NT2/D1 (cell line): ENCODE measurements at regions not wholly inside any gene's neighbourhood (a gene's known extent, or its start where the extent isn't known, plus 50 kb on each side); places are given as distances from the start of the nearest gene placed in this dataset.

Source experiments
- DNase-seq: peaks from one replicate; pipeline ENCODE4 v3.0.0-alpha.2; 2011; ENCODE audit warnings: low read depth, low spot score
- H3K27me3 ChIP-seq: 2 replicates; pipeline ENCODE4 v1.6.0; 2011; ENCODE audit warnings: mild to moderate bottlenecking; ENCODE audit not compliant: insufficient read length, insufficient read depth
- H3K36me3 ChIP-seq: 2 replicates; pipeline ENCODE4 v1.6.1; 2011; ENCODE audit warnings: mild to moderate bottlenecking, low read length, mixed read lengths; ENCODE audit not compliant: insufficient read depth, insufficient read length
- H3K4me1 ChIP-seq: 2 replicates; pipeline ENCODE4 v1.5.1; 2011; ENCODE audit not compliant: insufficient read depth, insufficient read length
- H3K4me3 ChIP-seq: 2 replicates; pipeline ENCODE4 v1.5.1; 2011; ENCODE audit warnings: low read depth; ENCODE audit not compliant: insufficient read length
- H3K9ac ChIP-seq: 2 replicates; pipeline ENCODE4 v1.6.0; 2011; ENCODE audit warnings: low read depth; ENCODE audit not compliant: insufficient read length
- H3K9me3 ChIP-seq: 2 replicates; pipeline ENCODE4 v1.5.1; 2011; ENCODE audit warnings: mild to moderate bottlenecking, low read length; ENCODE audit not compliant: insufficient read depth
- SUZ12 ChIP-seq: IDR thresholded peaks from 2 replicates; pipeline ENCODE4 v1.6.1; 2011; ENCODE audit not compliant: insufficient read length, insufficient read depth; ENCODE audit errors: extremely low read depth
- YY1 ChIP-seq: IDR thresholded peaks from 2 replicates; pipeline ENCODE4 v1.6.1; 2011; ENCODE audit not compliant: insufficient read length, insufficient read depth
- ZNF274 ChIP-seq: IDR thresholded peaks from 2 replicates; pipeline ENCODE4 v1.6.1; 2011; ENCODE audit warnings: mild to moderate bottlenecking, low read depth, low read length

DNA sequence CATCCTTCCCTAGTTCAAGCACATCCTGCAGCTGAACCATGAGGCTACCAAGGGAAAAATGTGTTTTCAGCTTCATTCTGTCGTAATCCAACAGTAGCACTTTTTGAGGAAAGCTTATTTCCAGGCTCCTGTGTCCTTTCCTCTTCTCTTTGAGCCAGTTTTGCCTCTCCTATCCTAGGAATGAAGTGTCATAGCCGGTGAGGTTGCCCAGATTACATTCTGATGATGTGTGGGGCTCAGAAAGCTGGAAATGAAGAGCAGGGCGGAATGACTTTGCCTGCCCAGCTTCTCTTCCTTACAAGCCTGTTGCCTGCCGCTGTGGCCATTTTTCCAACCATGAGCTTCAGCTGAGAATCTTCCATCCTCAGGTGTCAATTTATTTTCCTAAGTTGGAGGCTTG is 381.8 kb downstream of the NUAK1 start:
- H3K9me3 ChIP-seq: no peaks in the 10 kb centered on the region

DNA sequence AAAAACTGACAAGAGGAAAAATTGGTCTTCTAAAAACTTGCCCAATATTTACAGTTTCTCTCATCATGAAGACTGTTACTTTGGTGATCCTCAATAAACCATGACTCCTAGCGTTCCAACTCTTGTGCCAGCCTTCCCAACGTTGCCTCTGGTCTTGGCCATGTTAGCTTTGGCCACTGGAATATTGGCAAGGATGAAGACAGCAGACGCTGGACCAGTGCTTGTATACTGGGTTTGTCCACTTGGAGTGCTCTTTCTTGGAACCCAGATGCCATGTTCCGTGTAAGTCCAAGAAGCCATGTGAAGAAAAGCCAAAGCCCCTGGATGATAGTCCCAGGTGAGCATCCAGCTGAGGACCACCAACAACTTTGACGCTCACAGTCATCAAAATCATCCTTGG is 379.6 kb downstream of the NUAK1 start:
- DNase-seq: no peak
- H3K4me1 ChIP-seq: no peaks in the 10 kb centered on the region
- TF ChIP-seq YY1 (no peak), SUZ12 (no peak)
- no peaks in the 10 kb centered on the region for H3K27me3 ChIP-seq
- H3K36me3 ChIP-seq: no peaks in the 10 kb centered on the region
- no peak overlapping the region for H3K9ac ChIP-seq
- H3K4me3 ChIP-seq: no peak overlapping the region
- no peaks in the 10 kb centered on the region for H3K9me3 ChIP-seq

More for the DNA sequence above, 381.8 kb downstream of the NUAK1 start:
- DNase-seq: no peak
- no peaks in the 10 kb centered on the region for H3K27me3 ChIP-seq
- H3K9ac ChIP-seq: no peak overlapping the region
- no peaks in the 10 kb centered on the region for H3K36me3 ChIP-seq
- H3K4me3 ChIP-seq: no peak overlapping the region
- H3K4me1 ChIP-seq: no peaks in the 10 kb centered on the region
- TF ChIP-seq ZNF274 (no peak), YY1 (no peak), SUZ12 (no peak)

DNA sequence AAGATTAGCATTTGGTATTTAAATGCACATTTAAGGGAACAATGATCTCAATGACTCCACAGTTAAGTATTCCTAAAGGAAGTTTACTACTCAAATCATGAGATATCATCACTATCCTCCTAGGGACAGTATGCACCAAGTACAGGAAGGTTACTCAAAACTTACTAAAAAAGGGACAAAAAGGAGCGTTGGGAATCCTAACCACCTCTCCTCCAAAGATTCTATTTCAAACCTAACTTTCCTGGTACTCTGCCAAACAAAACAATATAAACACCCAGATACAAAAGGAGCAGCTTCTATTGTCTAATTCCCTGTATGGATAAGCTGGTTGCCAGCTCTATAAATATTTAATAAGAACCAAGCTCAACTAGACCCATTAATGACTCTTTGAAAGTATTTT is 377.7 kb downstream of the NUAK1 start:
- no peak overlapping the region for H3K9ac ChIP-seq
- H3K27me3 ChIP-seq: no peaks in the 10 kb centered on the region
- no peaks in the 10 kb centered on the region for H3K4me1 ChIP-seq
- H3K4me3 ChIP-seq: no peak overlapping the region
- TF ChIP-seq ZNF274 (no peak), YY1 (no peak), SUZ12 (no peak)
- H3K9me3 ChIP-seq: no peaks in the 10 kb centered on the region
- H3K36me3 ChIP-seq: no peaks in the 10 kb centered on the region
- DNase-seq: no peak

DNA sequence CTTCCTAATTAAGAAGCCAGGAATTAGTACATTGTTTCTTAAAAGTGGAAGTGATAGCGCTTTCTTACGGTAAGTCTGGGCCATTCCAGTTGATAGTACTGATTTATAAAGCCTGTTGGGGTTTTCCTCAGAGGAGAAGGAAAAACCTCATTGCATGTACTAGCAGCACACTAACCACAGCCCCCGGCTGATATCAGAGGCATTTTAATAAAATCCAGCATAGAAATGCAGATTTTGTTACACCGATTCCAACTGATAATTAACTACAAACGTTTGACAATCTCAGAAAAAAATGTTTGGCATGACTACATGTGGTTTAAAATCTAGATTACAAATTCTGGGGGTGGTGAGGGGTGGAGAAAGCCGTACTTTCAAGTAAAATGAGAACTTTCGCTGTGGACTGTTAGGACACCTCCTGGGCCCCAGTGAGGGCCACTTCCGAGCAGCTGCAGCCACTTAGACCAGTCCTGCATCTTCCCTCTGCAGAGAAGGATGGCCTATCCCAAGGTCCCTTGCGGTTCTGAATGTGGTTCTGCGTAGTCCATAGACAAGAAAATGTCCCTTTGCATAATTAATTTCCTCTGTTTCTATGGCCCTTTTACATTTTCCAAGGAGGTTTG is 374.4 kb downstream of the NUAK1 start:
- TF ChIP-seq YY1: no peak
- TF ChIP-seq SUZ12: no peak
- TF ChIP-seq ZNF274: no peak
- Histone ChIP-seq H3K36me3 (no peaks in the 10 kb centered on the region), H3K27me3 (no peaks in the 10 kb centered on the region), H3K4me3 (no peak overlapping the region), H3K4me1 (no peaks in the 10 kb centered on the region), H3K9me3 (peaks cover 5% of the 10 kb centered on the region; the same call in 1 of the 2 replicates), H3K9ac (no peak overlapping the region)
- no peak for DNase-seq

GRCh38 chr12:105765053-105766014 is 373.4 kb downstream of the NUAK1 start:
- H3K9ac ChIP-seq: no peak overlapping the region
- H3K27me3 ChIP-seq: no peaks in the 10 kb centered on the region
- no peaks in the 10 kb centered on the region for H3K36me3 ChIP-seq
- H3K9me3 ChIP-seq: peaks cover 11% of the 10 kb centered on the region; the same call in 1 of the 2 replicates
- TF ChIP-seq YY1 (no peak), SUZ12 (no peak), ZNF274 (no peak)
- H3K4me1 ChIP-seq: no peaks in the 10 kb centered on the region
- H3K4me3 ChIP-seq: no peak overlapping the region
- no peak for DNase-seq

DNA sequence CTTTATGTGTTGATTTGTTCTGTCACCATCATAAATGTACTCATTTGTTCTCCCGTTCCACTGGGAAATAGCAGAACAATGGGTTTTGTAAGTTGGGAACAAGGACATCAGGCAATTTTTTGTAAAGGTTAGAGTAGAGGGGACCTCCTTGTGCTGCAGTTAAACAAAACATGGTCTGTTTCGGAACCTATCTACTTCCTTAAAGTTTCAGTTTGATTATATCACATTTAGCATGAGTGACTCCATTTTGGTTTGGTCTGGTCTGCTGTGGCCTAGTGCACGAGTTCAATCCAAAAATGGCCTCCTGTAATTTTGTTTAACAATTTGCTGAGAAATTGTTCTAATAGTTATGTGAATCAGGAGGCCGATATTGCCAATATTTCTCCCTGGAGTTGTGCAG is 372.7 kb downstream of the NUAK1 start:
- DNase-seq: no peak
- Histone ChIP-seq H3K4me1 (no peaks in the 10 kb centered on the region), H3K36me3 (no peaks in the 10 kb centered on the region), H3K9ac (no peak overlapping the region), H3K4me3 (no peak overlapping the region), H3K9me3 (peaks cover 16% of the 10 kb centered on the region; the same call in 1 of the 2 replicates), H3K27me3 (no peaks in the 10 kb centered on the region)
- TF ChIP-seq YY1 (no peak), SUZ12 (no peak), ZNF274 (no peak)

DNA sequence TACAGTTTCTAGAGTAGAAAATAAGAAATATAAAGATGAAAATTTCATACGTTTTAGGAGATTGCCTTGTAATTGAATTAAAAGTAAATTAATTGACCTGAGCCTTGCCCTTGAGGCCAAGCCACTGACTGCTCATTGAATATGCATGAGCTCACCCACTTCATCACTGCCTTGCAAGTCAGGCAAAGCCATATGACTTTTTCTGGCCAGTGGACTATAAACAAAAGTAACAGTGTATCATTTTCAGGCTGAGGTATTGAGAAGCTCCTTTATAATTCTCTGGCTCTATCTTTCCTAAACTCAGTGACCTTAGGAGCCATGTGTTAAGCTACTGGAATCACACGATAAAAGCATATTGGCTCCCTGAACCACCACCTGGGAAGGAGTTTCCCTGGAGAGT is 369.3 kb downstream of the NUAK1 start:
- peaks cover 16% of the 10 kb centered on the region; the same call in 1 of the 2 replicates for H3K9me3 ChIP-seq
- no peak for TF ChIP-seq ZNF274
- TF ChIP-seq YY1: no peak
- TF ChIP-seq SUZ12: no peak
- no peak overlapping the region for H3K4me3 ChIP-seq
- H3K36me3 ChIP-seq: no peaks in the 10 kb centered on the region
- H3K9ac ChIP-seq: no peak overlapping the region
- no peaks in the 10 kb centered on the region for H3K4me1 ChIP-seq
- H3K27me3 ChIP-seq: no peaks in the 10 kb centered on the region
- no peak for DNase-seq
